GM18508 (cell line): ENCODE measurements at regions not wholly inside any gene's neighbourhood (a gene's known extent, or its start where the extent isn't known, plus 50 kb on each side); places are given as distances from the start of the nearest gene placed in this dataset.

Source experiments
- ATAC-seq: cut with Tn5 transposase; IDR thresholded peaks from one replicate; pipeline ENCODE4 v1.9.1; 2021; ENCODE audit warnings: moderate number of reproducible peaks; ENCODE audit not compliant: insufficient read depth, unreplicated experiment

DNA sequence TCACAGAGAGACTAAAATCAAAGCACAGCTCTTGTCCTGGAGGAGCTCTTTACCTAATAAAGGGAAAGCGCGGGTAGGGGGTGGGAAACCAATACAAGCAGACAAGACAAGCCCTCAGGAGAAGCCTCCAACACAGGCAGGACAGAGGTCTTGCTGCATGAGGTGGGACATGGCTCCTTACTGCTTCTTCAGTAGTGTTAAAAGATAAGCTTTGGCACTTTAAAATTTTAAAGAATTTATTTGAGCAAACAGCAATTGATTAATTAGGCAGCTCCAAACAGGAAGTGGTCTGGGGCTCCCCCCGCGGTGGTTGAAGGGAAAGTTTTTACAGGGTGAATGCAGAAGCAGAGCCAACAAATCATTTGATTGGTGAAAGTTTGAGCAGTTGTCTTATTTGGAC, 50.3 kb upstream of the MACC1 start:
- no peak for ATAC-seq

DNA sequence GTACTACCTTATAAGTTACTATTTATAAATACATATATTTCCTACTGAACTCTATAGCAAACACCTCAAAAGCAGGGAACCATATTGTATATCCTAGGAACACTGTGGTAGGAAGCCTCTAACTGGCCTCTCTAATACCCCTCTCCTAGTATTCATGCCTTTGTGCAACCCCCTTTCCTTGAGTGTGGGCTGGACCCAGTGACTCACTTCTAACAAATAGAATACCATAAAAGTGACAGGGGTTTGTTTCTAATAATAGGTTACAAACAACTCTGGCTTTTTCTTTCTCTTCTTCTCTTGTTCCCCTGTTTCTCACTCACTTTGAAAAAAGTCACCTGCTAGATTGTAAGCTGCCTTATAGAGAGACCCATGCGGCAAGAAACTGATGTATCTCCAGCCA, 51.6 kb upstream of the MACC1 start:
- no peak for ATAC-seq

DNA sequence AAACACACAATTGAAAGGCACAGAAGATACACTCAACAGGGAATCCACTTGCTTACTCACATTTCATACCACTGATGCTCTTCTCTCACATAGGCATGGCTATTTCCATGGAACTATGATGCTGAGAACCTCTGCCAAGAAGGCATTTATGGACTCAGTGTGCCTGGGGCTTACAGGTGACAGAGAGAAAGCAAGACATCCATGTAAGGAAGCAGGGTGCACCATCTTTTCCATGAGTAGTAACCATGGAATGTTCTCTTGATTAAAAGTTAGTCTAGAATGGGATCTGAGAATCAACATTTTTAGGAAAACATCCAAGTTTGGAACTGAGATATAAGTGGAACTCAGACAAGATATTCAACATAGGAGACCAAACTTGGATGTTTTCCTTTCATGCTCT, 52.5 kb upstream of the MACC1 start:
- ATAC-seq, result no peak

DNA sequence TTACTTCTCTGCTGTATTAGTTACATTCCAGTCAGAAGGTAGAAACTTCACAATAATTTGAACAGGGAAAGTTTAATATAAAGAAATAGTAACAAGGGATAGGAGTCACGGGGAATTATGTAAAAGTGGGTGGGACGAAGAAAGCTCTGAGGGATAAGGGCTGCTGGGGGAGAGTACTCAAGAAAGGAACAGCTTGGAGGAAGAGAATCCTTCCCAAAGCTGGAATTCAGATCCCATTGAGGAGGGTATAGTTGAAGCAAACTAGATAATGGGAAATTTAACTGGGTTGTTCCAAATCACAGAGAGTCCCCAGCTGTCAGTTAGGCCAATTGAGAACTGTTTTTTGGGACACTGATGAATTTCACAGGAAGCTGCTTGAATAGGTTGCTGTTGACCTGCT, 53.2 kb upstream of the MACC1 start:
- no peak for ATAC-seq

DNA sequence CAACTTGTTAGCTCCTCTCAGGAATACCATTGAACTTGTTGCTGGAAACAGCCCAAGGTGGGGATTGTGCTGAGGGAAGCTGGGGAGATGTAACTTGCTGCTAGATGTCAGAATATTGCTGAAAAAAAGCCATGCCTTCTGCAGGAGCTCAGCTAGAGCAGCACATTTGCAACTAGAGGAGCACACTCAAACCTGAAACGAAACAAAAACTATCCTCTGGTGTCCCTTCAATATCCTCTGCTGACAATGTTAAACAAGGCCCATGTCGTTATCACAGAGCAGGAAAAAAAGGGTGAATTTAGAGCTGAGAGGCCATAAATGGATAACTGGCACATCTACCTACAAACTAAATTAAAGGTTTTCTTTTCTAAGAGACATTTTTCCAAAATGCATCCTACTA, 53.7 kb upstream of the MACC1 start:
- peak; percentile 95 for ATAC-seq

DNA sequence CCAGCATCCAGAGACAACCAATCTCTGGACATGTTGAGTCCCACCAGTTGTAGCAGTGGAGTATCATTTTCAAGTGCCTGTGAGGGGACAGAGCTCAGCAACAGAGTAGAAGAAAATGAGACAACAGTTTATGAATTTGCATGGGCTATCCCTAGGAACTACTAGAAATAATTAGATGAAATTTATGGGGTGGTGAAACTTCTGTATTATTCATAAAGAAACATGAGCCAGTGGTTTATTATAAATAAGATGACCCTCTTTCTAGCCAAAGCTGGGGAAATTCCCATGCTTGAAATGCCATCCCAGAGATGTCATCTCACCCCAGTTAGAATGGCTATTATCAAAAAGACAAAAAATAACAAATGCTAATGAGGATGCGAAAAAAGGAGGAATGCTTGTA, 55.1 kb upstream of the ITGB8 start:
- no peak for ATAC-seq

DNA sequence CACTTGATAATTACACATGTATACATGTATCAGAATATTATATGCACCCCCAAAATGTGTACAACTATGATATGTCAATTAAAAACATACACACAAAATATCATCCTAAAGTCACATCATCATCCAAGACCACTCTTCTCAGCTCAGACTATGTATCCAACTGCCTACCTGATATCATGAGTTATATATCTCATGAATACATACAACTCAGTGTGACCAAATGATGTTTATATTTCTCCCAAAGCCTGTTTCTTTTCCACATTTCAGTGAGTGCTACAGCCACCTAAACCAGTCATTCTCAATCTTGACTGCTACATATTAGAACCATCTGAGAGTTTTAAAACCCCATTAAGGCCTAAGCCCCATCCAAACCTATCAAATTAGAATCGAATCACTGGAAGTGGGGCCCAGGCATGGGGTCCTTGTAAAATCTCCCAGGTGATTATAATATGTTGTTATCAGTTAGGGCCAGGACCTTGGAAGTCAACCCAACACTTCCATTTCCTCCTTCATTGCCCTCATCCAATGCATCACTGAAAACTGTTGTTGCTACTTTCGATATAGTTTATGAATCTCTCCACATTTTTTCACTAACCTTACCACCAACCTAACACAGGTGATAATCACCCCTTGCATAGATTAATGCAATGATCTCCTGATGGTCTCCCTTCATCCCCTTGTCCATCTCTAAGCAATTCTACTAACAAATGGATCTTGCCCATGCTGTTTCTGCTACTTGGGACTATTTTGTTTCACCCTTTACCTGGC, 53.8 kb upstream of the ITGB8 start:
- no peak for ATAC-seq

DNA sequence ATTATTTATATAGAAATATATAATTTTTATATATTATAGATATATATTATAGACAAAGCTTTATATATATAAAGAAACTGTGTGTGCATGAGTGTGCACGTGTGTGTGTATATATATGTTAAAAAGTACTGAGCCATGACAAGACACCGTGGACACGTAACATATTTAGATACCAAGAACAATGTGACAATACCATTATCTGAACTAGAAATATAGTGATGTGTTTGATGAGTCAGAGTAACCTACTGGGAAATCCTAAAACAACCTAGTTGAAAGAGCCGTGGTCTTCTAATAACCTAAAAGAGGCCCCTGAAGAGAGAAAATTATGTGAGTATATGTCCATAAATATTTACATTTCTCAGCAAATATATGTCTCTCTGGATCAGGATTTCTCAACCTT, 50.7 kb upstream of the ITGB8 start:
- ATAC-seq, result no peak

DNA sequence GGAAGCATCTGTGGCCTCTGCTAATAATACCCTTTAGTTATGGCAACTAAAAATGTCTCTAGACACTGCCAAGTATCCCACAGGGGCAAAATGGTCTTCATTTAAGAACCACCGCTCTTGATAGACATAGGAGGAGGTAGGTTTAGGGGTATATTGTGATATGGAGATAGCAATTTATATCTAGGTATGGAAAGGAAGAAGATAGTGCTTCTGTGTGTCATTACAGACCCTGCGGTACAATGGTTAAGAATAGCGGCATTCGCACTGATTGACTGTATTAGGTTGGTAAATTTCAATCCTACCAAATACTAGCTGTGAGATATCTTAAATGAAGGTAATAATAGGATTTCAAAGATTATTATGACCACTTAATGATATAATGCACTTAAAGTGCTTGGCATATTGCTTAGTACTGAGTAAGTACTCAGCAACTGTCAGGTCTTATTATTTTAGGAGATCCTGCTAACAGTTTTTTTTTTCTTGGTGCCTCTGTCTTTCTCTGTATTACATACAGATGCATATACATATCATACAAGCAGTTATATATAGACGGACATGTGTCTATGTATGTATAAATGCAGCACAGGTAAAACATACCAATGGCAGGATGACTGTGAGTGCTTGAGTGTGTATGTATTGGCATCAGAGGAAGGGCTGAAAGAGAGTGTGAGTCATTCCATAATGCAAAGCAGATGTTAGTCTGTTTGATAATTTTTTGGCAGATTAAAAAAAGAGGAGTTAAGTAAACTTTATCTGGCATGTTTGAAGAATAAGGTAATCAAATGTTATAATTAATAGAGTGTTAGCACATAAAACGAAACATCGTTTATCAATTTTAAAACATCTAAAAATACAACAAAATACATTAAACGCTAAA, 50.0 kb upstream of the ITGB8 start:
- no peak for ATAC-seq
